Progenitor cell of endocrine pancreas (in vitro differentiated cells): ENCODE measurements at regions not wholly inside any gene's neighbourhood (a gene's known extent, or its start where the extent isn't known, plus 50 kb on each side); places are given as distances from the start of the nearest gene placed in this dataset.

Experiments used
- DNase-seq: peaks from one replicate; pipeline ENCODE4 v3.0.0; 2021; ENCODE audit warnings: low spot score; ENCODE audit not compliant: unreplicated experiment
- H3K27ac Mint-ChIP-seq: 2 replicates; pipeline ENCODE4 v1.8.0; 2021; ENCODE audit warnings: mild to moderate bottlenecking, moderate library complexity, mixed read lengths
- H3K27me3 Mint-ChIP-seq: 2 replicates; pipeline ENCODE4 v1.8.0; 2021; ENCODE audit warnings: mixed read lengths
- H3K36me3 Mint-ChIP-seq: 2 replicates; pipeline ENCODE4 v1.8.0; 2022; ENCODE audit warnings: mixed read lengths; ENCODE audit not compliant: insufficient read depth
- H3K4me1 Mint-ChIP-seq: 2 replicates; pipeline ENCODE4 v1.8.0; 2021; ENCODE audit warnings: low read depth, mixed read lengths
- H3K4me3 Mint-ChIP-seq: 2 replicates; pipeline ENCODE4 v1.8.0; 2021; ENCODE audit warnings: low read depth, mild to moderate bottlenecking, moderate library complexity, mixed read lengths
- H3K9me3 Mint-ChIP-seq: 2 replicates; pipeline ENCODE4 v1.8.0; 2021; ENCODE audit warnings: low read depth, mixed read lengths
- TF ChIP-seq, protein P1 (sequence below): fragments of 200-600 bp; sonication (generic); IDR thresholded peaks from one replicate; pipeline ENCODE4 v1.5.0; 2021; ENCODE audit warnings: antibody characterized with exemption, mild to moderate bottlenecking; ENCODE audit not compliant: unreplicated experiment

- H3K36me3 Mint-ChIP-seq: no peaks in the 10 kb centered on the region
- TF ChIP-seq, protein P1, sequence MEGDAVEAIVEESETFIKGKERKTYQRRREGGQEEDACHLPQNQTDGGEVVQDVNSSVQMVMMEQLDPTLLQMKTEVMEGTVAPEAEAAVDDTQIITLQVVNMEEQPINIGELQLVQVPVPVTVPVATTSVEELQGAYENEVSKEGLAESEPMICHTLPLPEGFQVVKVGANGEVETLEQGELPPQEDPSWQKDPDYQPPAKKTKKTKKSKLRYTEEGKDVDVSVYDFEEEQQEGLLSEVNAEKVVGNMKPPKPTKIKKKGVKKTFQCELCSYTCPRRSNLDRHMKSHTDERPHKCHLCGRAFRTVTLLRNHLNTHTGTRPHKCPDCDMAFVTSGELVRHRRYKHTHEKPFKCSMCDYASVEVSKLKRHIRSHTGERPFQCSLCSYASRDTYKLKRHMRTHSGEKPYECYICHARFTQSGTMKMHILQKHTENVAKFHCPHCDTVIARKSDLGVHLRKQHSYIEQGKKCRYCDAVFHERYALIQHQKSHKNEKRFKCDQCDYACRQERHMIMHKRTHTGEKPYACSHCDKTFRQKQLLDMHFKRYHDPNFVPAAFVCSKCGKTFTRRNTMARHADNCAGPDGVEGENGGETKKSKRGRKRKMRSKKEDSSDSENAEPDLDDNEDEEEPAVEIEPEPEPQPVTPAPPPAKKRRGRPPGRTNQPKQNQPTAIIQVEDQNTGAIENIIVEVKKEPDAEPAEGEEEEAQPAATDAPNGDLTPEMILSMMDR: no peak
- no peaks in the 10 kb centered on the region for H3K4me1 Mint-ChIP-seq
- no peak overlapping the region for H3K4me3 Mint-ChIP-seq
- H3K9me3 Mint-ChIP-seq: peaks cover 19% of the 10 kb centered on the region
- DNase-seq: no peak
- no peaks in the 10 kb centered on the region for H3K27me3 Mint-ChIP-seq
- no peak overlapping the region for H3K27ac Mint-ChIP-seq
Measured at GRCh38 chr1:185449378-185450059, 132.5 kb upstream of the IVNS1ABP start.

- Mint-ChIP-seq H3K9me3 (peaks cover 19% of the 10 kb centered on the region), H3K36me3 (no peaks in the 10 kb centered on the region), H3K4me1 (peaks cover under 1% of the 10 kb centered on the region), H3K27ac (no peak overlapping the region), H3K27me3 (no peaks in the 10 kb centered on the region), H3K4me3 (no peak overlapping the region)
- DNase-seq: no peak
- TF ChIP-seq, protein P1: no peak
Measured at GRCh38 chr1:185448591-185449186, 131.6 kb upstream of the IVNS1ABP start.

GRCh38 chr1:185446131-185446530, 129.1 kb upstream of the IVNS1ABP start:
- no peak for DNase-seq
- H3K27me3 Mint-ChIP-seq: no peaks in the 10 kb centered on the region
- H3K36me3 Mint-ChIP-seq: no peaks in the 10 kb centered on the region
- TF ChIP-seq, protein P1: no peak
- H3K4me3 Mint-ChIP-seq: no peak overlapping the region
- H3K27ac Mint-ChIP-seq: no peak overlapping the region
- peaks cover 16% of the 10 kb centered on the region for H3K9me3 Mint-ChIP-seq
- H3K4me1 Mint-ChIP-seq: peaks cover 4% of the 10 kb centered on the region

GRCh38 chr1:185445594-185445993, 128.6 kb upstream of the IVNS1ABP start:
- H3K4me1 Mint-ChIP-seq: peaks cover 4% of the 10 kb centered on the region
- H3K4me3 Mint-ChIP-seq: no peak overlapping the region

GRCh38 chr1:185444676-185445075, 127.6 kb upstream of the IVNS1ABP start:
- Mint-ChIP-seq H3K4me3 (no peak overlapping the region), H3K9me3 (peaks cover 9% of the 10 kb centered on the region), H3K36me3 (no peaks in the 10 kb centered on the region), H3K27ac (no peak overlapping the region), H3K4me1 (peaks cover 4% of the 10 kb centered on the region), H3K27me3 (no peaks in the 10 kb centered on the region)
- no peak for DNase-seq
- TF ChIP-seq, protein P1: no peak

More at GRCh38 chr1:185445594-185445993, 128.6 kb upstream of the IVNS1ABP start:
- TF ChIP-seq, protein P1: no peak
- no peaks in the 10 kb centered on the region for H3K36me3 Mint-ChIP-seq
- peaks cover 16% of the 10 kb centered on the region for H3K9me3 Mint-ChIP-seq
- no peak overlapping the region for H3K27ac Mint-ChIP-seq
- no peaks in the 10 kb centered on the region for H3K27me3 Mint-ChIP-seq
- no peak for DNase-seq
